ENCODE measurements at regions not wholly inside any gene's neighbourhood (a gene's known extent, or its start where the extent isn't known, plus 50 kb on each side); places are given as distances from the start of the nearest gene placed in this dataset.

GRCh38 chr4:142933207-142933606, 87.1 kb upstream of the INPP4B start:
- Mint-ChIP-seq H3K4me3 (no peak overlapping the region), H3K36me3 (ENCODE audit: low read depth) (no peaks in the 10 kb centered on the region), H3K9me3 (no peaks in the 10 kb centered on the region), H3K4me1 (no peaks in the 10 kb centered on the region), H3K27me3 (ENCODE audit: low read depth, poor library complexity) (no peaks in the 10 kb centered on the region), H3K27ac (no peak overlapping the region)
- no peak for DNase-seq
- TF ChIP-seq, protein P1, sequence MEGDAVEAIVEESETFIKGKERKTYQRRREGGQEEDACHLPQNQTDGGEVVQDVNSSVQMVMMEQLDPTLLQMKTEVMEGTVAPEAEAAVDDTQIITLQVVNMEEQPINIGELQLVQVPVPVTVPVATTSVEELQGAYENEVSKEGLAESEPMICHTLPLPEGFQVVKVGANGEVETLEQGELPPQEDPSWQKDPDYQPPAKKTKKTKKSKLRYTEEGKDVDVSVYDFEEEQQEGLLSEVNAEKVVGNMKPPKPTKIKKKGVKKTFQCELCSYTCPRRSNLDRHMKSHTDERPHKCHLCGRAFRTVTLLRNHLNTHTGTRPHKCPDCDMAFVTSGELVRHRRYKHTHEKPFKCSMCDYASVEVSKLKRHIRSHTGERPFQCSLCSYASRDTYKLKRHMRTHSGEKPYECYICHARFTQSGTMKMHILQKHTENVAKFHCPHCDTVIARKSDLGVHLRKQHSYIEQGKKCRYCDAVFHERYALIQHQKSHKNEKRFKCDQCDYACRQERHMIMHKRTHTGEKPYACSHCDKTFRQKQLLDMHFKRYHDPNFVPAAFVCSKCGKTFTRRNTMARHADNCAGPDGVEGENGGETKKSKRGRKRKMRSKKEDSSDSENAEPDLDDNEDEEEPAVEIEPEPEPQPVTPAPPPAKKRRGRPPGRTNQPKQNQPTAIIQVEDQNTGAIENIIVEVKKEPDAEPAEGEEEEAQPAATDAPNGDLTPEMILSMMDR (IDR thresholded peaks at IDR 0.05) = no peak

- Mint-ChIP-seq H3K27ac (no peak overlapping the region), H3K27me3 (ENCODE audit: low read depth, poor library complexity) (no peaks in the 10 kb centered on the region), H3K4me3 (no peak overlapping the region), H3K36me3 (ENCODE audit: low read depth) (no peaks in the 10 kb centered on the region), H3K4me1 (peaks cover 5% of the 10 kb centered on the region), H3K9me3 (no peaks in the 10 kb centered on the region)
- DNase-seq = no peak
- TF ChIP-seq, protein P1 (IDR thresholded peaks at IDR 0.05) = no peak
These were observed 94.6 kb upstream of the INPP4B start for GRCh38 chr4:142940425-142941330.

GRCh38 chr4:142944565-142944964, 98.5 kb upstream of the INPP4B start:
- DNase-seq = no peak
- H3K4me1 Mint-ChIP-seq = peaks cover 5% of the 10 kb centered on the region
- H3K9me3 Mint-ChIP-seq = peaks cover 18% of the 10 kb centered on the region
- no peaks in the 10 kb centered on the region for H3K27me3 Mint-ChIP-seq (ENCODE audit: low read depth, poor library complexity)
- H3K4me3 Mint-ChIP-seq = no peak overlapping the region
- TF ChIP-seq, protein P1 (IDR thresholded peaks at IDR 0.05) = no peak
- no peak overlapping the region for H3K27ac Mint-ChIP-seq
- H3K36me3 Mint-ChIP-seq (ENCODE audit: low read depth) = no peaks in the 10 kb centered on the region

DNA sequence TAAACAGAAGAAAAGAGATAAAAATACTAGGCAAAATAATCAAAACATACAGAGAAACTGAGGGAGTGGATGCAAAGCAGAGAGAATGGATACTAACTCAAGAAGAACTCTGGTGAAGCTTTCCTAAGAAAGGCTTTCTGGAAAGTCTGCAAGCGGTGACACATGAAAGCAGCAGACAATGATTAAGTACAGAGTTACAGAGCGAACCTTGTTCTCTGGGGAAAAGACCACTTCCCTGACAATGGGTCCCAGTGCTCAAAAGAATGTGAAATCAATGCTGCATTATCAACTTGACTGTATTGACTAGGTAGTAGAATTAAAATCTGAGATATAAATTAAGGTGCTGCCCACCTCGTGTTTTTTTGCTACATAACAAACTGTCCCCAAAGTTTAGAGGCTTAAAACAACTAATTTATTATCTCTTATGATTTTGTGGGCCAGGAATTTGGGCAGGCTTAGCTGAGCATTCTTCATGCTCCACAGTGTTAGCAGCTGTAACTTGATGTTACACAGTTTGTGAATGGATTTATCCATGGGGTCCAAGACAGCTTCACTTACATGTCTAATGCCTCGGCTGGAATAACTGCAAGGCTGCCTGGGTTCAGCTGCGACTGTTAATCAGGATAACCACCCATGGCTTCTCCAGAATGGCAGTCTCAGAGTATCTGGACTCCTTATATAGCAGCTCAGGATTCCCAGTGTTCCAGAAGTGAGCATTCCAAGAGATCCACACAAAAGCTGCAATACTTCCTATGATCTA, 106.9 kb upstream of the INPP4B start:
- no peaks in the 10 kb centered on the region for H3K36me3 Mint-ChIP-seq (ENCODE audit: low read depth)
- TF ChIP-seq, protein P1 (IDR thresholded peaks at IDR 0.05) = no peak
- H3K4me3 Mint-ChIP-seq = no peak overlapping the region
- H3K27me3 Mint-ChIP-seq (ENCODE audit: low read depth, poor library complexity) = no peaks in the 10 kb centered on the region
- H3K27ac Mint-ChIP-seq = peak overlapping the region; percentile 9
- H3K4me1 Mint-ChIP-seq = peaks cover 11% of the 10 kb centered on the region
- H3K9me3 Mint-ChIP-seq = peaks cover 23% of the 10 kb centered on the region
- DNase-seq = no peak

- TF ChIP-seq, protein P1 (IDR thresholded peaks at IDR 0.05) = no peak
- Mint-ChIP-seq H3K4me3 (no peak overlapping the region), H3K4me1 (peaks cover 21% of the 10 kb centered on the region), H3K27ac (no peak overlapping the region), H3K9me3 (peaks cover 14% of the 10 kb centered on the region), H3K36me3 (ENCODE audit: low read depth) (no peaks in the 10 kb centered on the region), H3K27me3 (ENCODE audit: low read depth, poor library complexity) (no peaks in the 10 kb centered on the region)
- no peak for DNase-seq
These were observed 108.3 kb upstream of the INPP4B start for GRCh38 chr4:142954415-142954814.

All from nephron progenitor cell (in vitro differentiated cells).